ENCODE measurements at regions not wholly inside any gene's neighbourhood (a gene's known extent, or its start where the extent isn't known, plus 50 kb on each side); places are given as distances from the start of the nearest gene placed in this dataset.

GRCh38 chr9:80097476-80097875, 525.7 kb downstream of the TLE4 start (continued):
- TF ChIP-seq SP1 (IDR thresholded peaks at IDR 0.05; ENCODE audit: low read depth, low read length) (no peak), EP300 (IDR thresholded peaks at IDR 0.05; ENCODE audit: borderline replicate concordance in 1 of 2, low read depth in 2 of 2, low read length in 2 of 2) (no peak), CBX5 (IDR thresholded peaks at IDR 0.05; ENCODE audit: low read depth, low read length) (no peak), CBX8 (IDR thresholded peaks at IDR 0.05; ENCODE audit: borderline replicate concordance, low read depth, low read length) (no peak), POLR2AphosphoS5 (IDR thresholded peaks at IDR 0.05; ENCODE audit: low read depth, low read length) (no peak)
- TF ChIP-seq, protein P1, sequence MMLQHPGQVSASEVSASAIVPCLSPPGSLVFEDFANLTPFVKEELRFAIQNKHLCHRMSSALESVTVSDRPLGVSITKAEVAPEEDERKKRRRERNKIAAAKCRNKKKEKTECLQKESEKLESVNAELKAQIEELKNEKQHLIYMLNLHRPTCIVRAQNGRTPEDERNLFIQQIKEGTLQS (IDR thresholded peaks at IDR 0.05; ENCODE audit: insufficient read depth, low read depth, low read length): no peak
